ENCODE measurements at regions not wholly inside any gene's neighbourhood (a gene's known extent, or its start where the extent isn't known, plus 50 kb on each side); places are given as distances from the start of the nearest gene placed in this dataset.

DNA sequence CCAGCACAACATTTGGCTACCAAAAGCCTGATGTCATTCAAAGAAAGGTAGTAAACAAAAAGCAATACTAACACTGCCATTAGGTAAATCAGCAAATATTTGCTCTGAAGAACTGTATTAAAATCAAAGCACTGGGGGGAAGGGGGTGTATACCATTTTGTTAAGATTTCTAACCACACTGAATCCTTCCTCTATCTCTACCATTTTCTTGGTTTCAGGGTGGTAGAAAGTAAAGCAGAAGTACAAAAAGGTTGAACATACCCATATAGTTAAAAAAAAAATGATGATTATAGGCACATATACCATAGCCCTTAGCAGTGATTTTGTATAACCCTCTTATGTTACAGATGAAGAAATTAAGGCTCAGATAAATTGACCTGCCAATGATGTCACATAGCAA lies 437.6 kb downstream of the ZEB2 start:
- no peak for DNase-seq (ENCODE audit: low read depth)
- TF ChIP-seq CTCF (IDR thresholded peaks at IDR 0.05; ENCODE audit: low read depth, low read length, missing control alignments) = no peak
- no peak overlapping the region for H3K4me3 ChIP-seq (ENCODE audit: low read depth, low read length)

DNA sequence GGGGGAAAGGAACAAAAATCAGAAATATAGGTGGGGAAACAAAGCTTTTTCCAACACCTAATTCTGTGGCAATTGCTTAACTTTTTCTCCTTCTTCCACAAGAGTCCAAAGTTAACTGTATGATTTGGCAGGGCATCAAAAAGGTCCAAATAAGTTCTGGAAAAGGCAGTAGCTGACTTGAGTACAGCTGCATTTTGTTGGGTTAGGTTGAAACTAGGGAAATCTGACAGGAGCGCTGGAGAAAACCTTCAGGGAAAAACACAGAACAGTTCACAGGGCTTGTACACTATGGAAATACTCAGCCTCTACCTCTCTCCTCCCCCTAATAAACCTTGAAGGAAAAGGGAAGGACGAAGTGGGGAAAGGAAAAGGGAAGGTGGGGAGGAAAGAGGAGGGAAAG lies 438.6 kb downstream of the ZEB2 start:
- no peak for TF ChIP-seq CTCF (IDR thresholded peaks at IDR 0.05; ENCODE audit: low read depth, low read length, missing control alignments)

DNA sequence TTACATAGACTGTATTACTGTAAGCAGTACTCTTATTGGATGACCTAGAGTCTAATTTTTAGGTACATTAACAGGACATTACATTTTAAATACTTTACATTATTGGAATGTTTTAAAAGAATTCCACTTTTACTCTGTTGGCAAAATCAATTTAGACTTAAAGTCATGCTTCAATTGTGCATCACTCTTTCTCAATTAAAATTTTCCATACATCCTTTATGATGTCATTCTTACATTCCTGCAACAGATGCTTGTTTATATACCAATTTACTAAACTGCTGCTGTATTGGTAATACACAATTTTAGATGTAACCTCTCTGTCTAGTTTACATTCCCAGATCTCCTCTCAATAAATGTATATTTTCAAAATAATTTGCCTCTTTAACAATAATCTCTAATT lies 440.1 kb downstream of the ZEB2 start:
- no peak overlapping the region for H3K4me3 ChIP-seq (ENCODE audit: low read depth, low read length)
- no peak for TF ChIP-seq CTCF (IDR thresholded peaks at IDR 0.05; ENCODE audit: low read depth, low read length, missing control alignments)
- DNase-seq (ENCODE audit: low read depth) = no peak

More for the DNA sequence above, 438.6 kb downstream of the ZEB2 start:
- no peak for DNase-seq (ENCODE audit: low read depth)
- no peak overlapping the region for H3K4me3 ChIP-seq (ENCODE audit: low read depth, low read length)

DNA sequence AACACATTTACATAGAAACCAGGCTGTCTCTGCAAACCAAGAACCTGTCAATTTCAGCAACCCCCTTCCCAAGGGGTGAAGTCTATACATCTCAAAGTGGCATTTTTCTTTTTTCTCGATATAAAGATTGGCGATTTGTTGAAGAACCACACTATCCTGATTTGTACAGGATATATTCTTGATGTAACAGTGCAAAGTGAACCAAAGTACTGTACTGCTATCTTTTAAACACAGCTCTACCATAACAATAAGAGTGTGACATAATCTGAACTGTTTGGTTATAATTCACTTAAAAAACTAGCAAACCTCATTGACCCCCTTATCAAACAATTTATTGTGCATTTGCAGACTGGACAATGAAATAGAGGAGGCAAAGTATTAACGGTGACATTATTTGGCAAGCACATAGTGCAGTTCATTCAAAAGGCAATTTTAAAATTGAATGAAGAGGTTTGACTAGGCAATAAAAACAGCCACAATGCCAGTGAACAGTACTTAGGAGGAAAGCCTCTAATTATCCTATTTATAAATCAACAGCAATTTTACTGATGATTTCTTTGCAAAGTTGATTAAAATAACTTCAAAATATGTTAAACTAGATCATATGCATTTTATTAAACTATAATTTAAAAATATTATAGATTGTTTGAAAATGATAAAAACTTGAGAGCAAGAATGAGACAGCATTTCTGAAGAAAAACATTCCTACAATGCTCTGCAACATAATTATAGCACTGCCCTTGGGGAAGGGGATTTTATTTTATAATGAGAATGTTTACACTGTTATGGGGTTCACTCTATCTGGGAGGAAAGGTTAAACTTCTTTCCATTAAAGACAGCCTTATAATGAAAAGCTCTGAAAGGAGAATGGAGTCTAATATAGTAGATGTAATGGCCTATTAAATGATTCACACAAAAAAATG lies 440.9 kb downstream of the ZEB2 start:
- no peak overlapping the region for H3K4me3 ChIP-seq (ENCODE audit: low read depth, low read length)
- no peak for DNase-seq (ENCODE audit: low read depth)
- no peak for TF ChIP-seq CTCF (IDR thresholded peaks at IDR 0.05; ENCODE audit: low read depth, low read length, missing control alignments)

DNA sequence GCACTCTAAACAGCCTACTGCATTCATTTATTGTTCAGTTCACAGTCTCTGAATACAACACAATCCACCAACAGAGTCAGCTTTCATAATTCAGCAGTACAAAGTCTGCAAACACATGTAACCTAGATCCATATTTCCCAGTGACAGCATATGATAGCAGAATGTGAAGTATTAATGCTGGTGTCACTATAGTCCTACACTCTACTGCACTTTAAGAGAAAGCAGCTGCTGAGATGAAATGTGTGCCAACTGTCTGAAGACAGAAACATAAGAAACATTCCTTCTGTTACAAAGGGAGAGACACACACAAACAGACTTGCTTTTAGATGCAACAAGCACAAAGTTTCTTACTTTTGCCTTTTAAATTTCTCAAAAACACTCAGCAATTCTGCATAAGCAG lies 441.8 kb downstream of the ZEB2 start:
- TF ChIP-seq CTCF (IDR thresholded peaks at IDR 0.05; ENCODE audit: low read depth, low read length, missing control alignments) = no peak
- no peak for DNase-seq (ENCODE audit: low read depth)

GRCh38 chr2:144074450-144074849 lies 445.5 kb downstream of the ZEB2 start:
- no peak for DNase-seq (ENCODE audit: low read depth)
- H3K4me3 ChIP-seq (ENCODE audit: low read depth, low read length) = no peak overlapping the region
- no peak for TF ChIP-seq CTCF (IDR thresholded peaks at IDR 0.05; ENCODE audit: low read depth, low read length, missing control alignments)

More for the DNA sequence above, 441.8 kb downstream of the ZEB2 start:
- H3K4me3 ChIP-seq (ENCODE audit: low read depth, low read length) = no peak overlapping the region

DNA sequence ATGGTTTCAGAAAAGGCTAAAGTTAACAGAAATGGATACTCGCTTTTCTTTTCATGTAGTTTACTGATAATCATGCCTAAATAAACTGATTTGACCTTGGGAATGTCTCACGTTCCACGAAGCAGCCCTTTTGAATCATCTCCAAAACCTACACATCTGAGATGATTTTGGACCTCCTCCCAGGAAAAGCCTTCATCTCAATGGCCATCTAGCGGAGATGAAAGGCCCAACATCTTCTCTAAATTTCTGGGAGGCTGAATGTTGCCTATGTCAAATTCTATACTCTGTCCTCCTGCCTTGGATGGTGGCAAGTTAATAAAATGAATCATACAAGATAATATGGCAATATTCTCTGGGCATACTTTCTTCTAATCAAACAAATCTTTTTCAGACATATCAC lies 448.5 kb downstream of the ZEB2 start:
- H3K4me3 ChIP-seq (ENCODE audit: low read depth, low read length) = no peak overlapping the region
- no peak for TF ChIP-seq CTCF (IDR thresholded peaks at IDR 0.05; ENCODE audit: low read depth, low read length, missing control alignments)
- DNase-seq (ENCODE audit: low read depth) = no peak

Data from GM12864 (cell line).